Endothelial cell of umbilical vein (primary cell): ENCODE measurements at regions not wholly inside any gene's neighbourhood (a gene's known extent, or its start where the extent isn't known, plus 50 kb on each side); places are given as distances from the start of the nearest gene placed in this dataset.

Experiments
- BruUV-seq: library from RNA; stranded (reverse); fragments of 400-500 nt; replicated peaks from 2 replicates; lab custom pipeline; 2021; lab: Mats Ljungman, UMichigan
- CTCF ChIA-PET: fragments of 300-600, 350-600 bp; sonication (Branson Sonifier 250); formaldehyde crosslinking; loops from one replicate; lab custom pipeline; 2021; ENCODE audit warnings: antibody characterized with exemption, inconsistent platforms; lab: Charles Lee
- POLR2A ChIA-PET: fragments of 300-600, 350-600 bp; sonication (Branson Sonifier 250); formaldehyde crosslinking; loops from one replicate; lab custom pipeline; 2021; ENCODE audit warnings: antibody characterized with exemption, inconsistent platforms; lab: Charles Lee
- DNase-seq: peaks from one replicate; pipeline ENCODE4 v3.0.0-alpha.2; 2011; ENCODE audit warnings: low read depth, low spot score
- FAIRE-seq: peaks from 2 replicates; lab custom pipeline; 2011; peaks lifted over from hg19 to GRCh38; lab: Jason Lieb, UNC
- H2AFZ ChIP-seq: 2 replicates; pipeline ENCODE4 v1.6.0; 2012; ENCODE audit warnings: low read depth, low read length, control low read depth, inconsistent platforms
- H3K27ac ChIP-seq: 2 replicates; pipeline ENCODE4 v1.5.1; 2011; ENCODE audit warnings: low read depth, mild to moderate bottlenecking, control low read depth, low read length, moderate library complexity; ENCODE audit not compliant: insufficient read depth
- H3K27me3 ChIP-seq, 2 experiments: 2 replicates each; pipeline versions ENCODE4 v1.6.0 to v1.6.1; 2011; ENCODE audit warnings: low read length in 2 of 2, mixed read lengths in 1 of 2; ENCODE audit not compliant: control insufficient read depth in 2 of 2, insufficient read depth in 2 of 2
- H3K36me3 ChIP-seq, 2 experiments: 2 replicates in 1 of 2; 3 replicates in 1 of 2; pipeline ENCODE4 v1.5.1; 2011; ENCODE audit warnings: low read length in 2 of 2, mild to moderate bottlenecking in 1 of 2, moderate library complexity in 1 of 2; ENCODE audit not compliant: control insufficient read depth in 2 of 2, insufficient read depth in 2 of 2; ENCODE audit errors: extremely low read depth in 1 of 2
- H3K4me1 ChIP-seq: 3 replicates; pipeline ENCODE4 v1.5.1; 2011; ENCODE audit warnings: mild to moderate bottlenecking, low read length; ENCODE audit not compliant: control insufficient read depth, insufficient read depth; ENCODE audit errors: extremely low read depth
- H3K4me2 ChIP-seq: 2 replicates; pipeline ENCODE4 v1.6.1; 2011; ENCODE audit warnings: low read length, control low read depth, mixed read lengths; ENCODE audit not compliant: insufficient read depth
- H3K4me3 ChIP-seq, 3 experiments: fragments of 200-600 bp in 1 of 3; sonication (generic), shearing (Covaris generic) in 1 of 3; replicated peaks in 1 of 3; 2 replicates each; pipeline ENCODE4 v1.5.1; 2011 to 2016; ENCODE audit warnings: control low read depth in 3 of 3, low read length in 3 of 3, mild to moderate bottlenecking in 2 of 3, inconsistent platforms in 1 of 3, low read depth in 1 of 3, moderate library complexity in 1 of 3; ENCODE audit not compliant: insufficient read depth in 1 of 3
- H3K79me2 ChIP-seq: 2 replicates; pipeline ENCODE4 v1.6.0; 2012; ENCODE audit warnings: low read length, inconsistent platforms; ENCODE audit not compliant: control insufficient read depth, insufficient read depth
- H3K9ac ChIP-seq: replicated peaks from 2 replicates; pipeline ENCODE3; 2011; ENCODE audit warnings: low read length, control low read depth; ENCODE audit not compliant: insufficient read depth; ENCODE audit errors: extremely low read depth
- H3K9me1 ChIP-seq: replicated peaks from 3 replicates; pipeline ENCODE4 v1.6.0; 2011; ENCODE audit warnings: mild to moderate bottlenecking, low read length; ENCODE audit not compliant: control insufficient read depth, insufficient read depth; ENCODE audit errors: extremely low read depth
- H3K9me3 ChIP-seq: replicated peaks from 2 replicates; pipeline ENCODE4 v1.5.1; 2012; ENCODE audit warnings: low read length, inconsistent platforms; ENCODE audit not compliant: control insufficient read depth, insufficient read depth
- H4K20me1 ChIP-seq: replicated peaks from 2 replicates; pipeline ENCODE3; 2011; ENCODE audit warnings: mild to moderate bottlenecking, low read length; ENCODE audit not compliant: control insufficient read depth, insufficient read depth; ENCODE audit errors: extremely low read depth
- EZH2 ChIP-seq: IDR thresholded peaks from 2 replicates; pipeline ENCODE4 v1.6.1; 2012; ENCODE audit warnings: borderline replicate concordance, low read depth, mild to moderate bottlenecking, moderate library complexity, low read length, inconsistent platforms; ENCODE audit not compliant: severe bottlenecking
- FOS ChIP-seq: IDR thresholded peaks from 2 replicates; pipeline ENCODE4 v1.6.1; 2011; ENCODE audit warnings: mild to moderate bottlenecking, low read length, moderate library complexity, borderline replicate concordance; ENCODE audit not compliant: insufficient read depth
- GATA2 ChIP-seq: IDR thresholded peaks from 2 replicates; pipeline ENCODE4 v1.7.0; 2011; ENCODE audit warnings: low read depth, mild to moderate bottlenecking, moderate library complexity, mixed read lengths, low read length; ENCODE audit not compliant: insufficient read length, insufficient read depth
- JUN ChIP-seq: IDR thresholded peaks from 2 replicates; pipeline ENCODE4 v1.6.1; 2011; ENCODE audit warnings: borderline replicate concordance, low read depth; ENCODE audit not compliant: insufficient read length, insufficient read depth
- MYC ChIP-seq: IDR thresholded peaks from one replicate; pipeline ENCODE4 v1.6.1; 2011; ENCODE audit warnings: mild to moderate bottlenecking, low read depth, low read length
- POLR2A ChIP-seq: IDR thresholded peaks from 2 replicates; pipeline ENCODE4 v1.6.1; 2012; ENCODE audit warnings: low read depth, mild to moderate bottlenecking, control low read depth, low read length
- POLR2AphosphoS5 ChIP-seq: IDR thresholded peaks from 2 replicates; pipeline ENCODE4 v1.6.1; 2012; ENCODE audit warnings: low read depth, mild to moderate bottlenecking, control low read depth, low read length, moderate library complexity; ENCODE audit not compliant: insufficient read depth
- dilution Hi-C: fragments of 300-500 bp; cut with MboI; formaldehyde crosslinking; loops from one replicate; pipeline ENCODE4 v1.15.0; 2019; ENCODE audit warnings: low sequenced_read_pairs; ENCODE audit not compliant: extremely low pct_ligation_motif_present
- intact Hi-C: fragments of 100-400 bp; cut with micrococcal nuclease; formaldehyde crosslinking; loops from one replicate; pipeline ENCODE4 v1.10.0; 2022
- TF ChIP-seq, protein P1 (sequence below): IDR thresholded peaks from 2 replicates; pipeline ENCODE4 v1.6.1; 2011; ENCODE audit not compliant: insufficient read depth, insufficient read length
- TF ChIP-seq, protein P2 (sequence below), 2 donors: IDR thresholded peaks; 1 replicate in 1 of 2; 2 replicates in 1 of 2; pipeline ENCODE4 v1.5.1; 2011; ENCODE audit warnings: low read length in 2 of 2, mild to moderate bottlenecking in 2 of 2, moderate library complexity in 2 of 2, control low read depth in 1 of 2, inconsistent platforms in 1 of 2, low read depth in 1 of 2; ENCODE audit not compliant: insufficient read depth in 1 of 2; ENCODE audit errors: extremely low read depth in 1 of 2

DNA sequence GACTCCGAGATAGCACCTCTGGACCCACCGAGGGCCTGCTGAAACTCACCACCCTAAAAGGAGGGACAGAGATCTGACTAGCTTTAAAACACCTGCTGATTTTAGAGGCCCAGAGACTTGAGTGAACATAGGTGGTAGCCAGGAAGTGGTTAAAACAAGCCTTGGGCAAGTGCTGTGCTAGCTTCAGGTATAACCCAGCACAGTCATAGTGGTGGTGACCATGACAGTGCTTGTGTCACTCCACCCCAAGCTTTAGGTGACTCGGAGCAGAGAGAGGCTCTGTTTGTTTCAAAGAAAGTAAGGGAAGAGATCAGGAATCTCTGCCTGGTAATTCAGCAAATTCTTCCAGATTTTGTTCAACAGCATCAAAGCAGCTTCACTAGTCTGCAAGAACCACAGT, 641.1 kb upstream of the BCHE start:
- intact Hi-C loops (no loop called here), dilution Hi-C loops (no loop called here)
- no peak for FAIRE-seq
- no peak for DNase-seq
- H3K4me1 ChIP-seq, result no peaks in the 10 kb centered on the region
- no peaks in the 10 kb centered on the region for H4K20me1 ChIP-seq
- H2AFZ ChIP-seq, result no peak overlapping the region
- no peak overlapping the region for H3K4me3 ChIP-seq
- H3K79me2 ChIP-seq, result no peaks in the 10 kb centered on the region
- no peak overlapping the region for H3K9ac ChIP-seq
- BruUV-seq, result no TSS peak
- no peak overlapping the region for H3K4me2 ChIP-seq
- TF ChIP-seq MYC (no peak), FOS (no peak), EZH2 (no peak), POLR2AphosphoS5 (no peak), GATA2 (no peak), POLR2A (no peak), JUN (no peak)
- TF ChIP-seq, protein P1, sequence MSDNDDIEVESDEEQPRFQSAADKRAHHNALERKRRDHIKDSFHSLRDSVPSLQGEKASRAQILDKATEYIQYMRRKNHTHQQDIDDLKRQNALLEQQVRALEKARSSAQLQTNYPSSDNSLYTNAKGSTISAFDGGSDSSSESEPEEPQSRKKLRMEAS, result no peak
- TF ChIP-seq, protein P2, sequence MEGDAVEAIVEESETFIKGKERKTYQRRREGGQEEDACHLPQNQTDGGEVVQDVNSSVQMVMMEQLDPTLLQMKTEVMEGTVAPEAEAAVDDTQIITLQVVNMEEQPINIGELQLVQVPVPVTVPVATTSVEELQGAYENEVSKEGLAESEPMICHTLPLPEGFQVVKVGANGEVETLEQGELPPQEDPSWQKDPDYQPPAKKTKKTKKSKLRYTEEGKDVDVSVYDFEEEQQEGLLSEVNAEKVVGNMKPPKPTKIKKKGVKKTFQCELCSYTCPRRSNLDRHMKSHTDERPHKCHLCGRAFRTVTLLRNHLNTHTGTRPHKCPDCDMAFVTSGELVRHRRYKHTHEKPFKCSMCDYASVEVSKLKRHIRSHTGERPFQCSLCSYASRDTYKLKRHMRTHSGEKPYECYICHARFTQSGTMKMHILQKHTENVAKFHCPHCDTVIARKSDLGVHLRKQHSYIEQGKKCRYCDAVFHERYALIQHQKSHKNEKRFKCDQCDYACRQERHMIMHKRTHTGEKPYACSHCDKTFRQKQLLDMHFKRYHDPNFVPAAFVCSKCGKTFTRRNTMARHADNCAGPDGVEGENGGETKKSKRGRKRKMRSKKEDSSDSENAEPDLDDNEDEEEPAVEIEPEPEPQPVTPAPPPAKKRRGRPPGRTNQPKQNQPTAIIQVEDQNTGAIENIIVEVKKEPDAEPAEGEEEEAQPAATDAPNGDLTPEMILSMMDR (IDR thresholded peaks at IDR 0.05; ENCODE audit: extremely low read depth in 1 of 2, insufficient read depth in 1 of 2, low read depth in 1 of 2, low read length in 2 of 2), result no peak
- no peaks in the 10 kb centered on the region for H3K9me1 ChIP-seq
- CTCF ChIA-PET, result no interaction called here
- H3K27ac ChIP-seq, result no peak overlapping the region
- no peaks in the 10 kb centered on the region for H3K9me3 ChIP-seq
- no peaks in the 10 kb centered on the region for H3K27me3 ChIP-seq
- POLR2A ChIA-PET, result no interaction called here
- no peaks in the 10 kb centered on the region for H3K36me3 ChIP-seq
